HCT116 (cell line): ENCODE measurements at regions not wholly inside any gene's neighbourhood (a gene's known extent, or its start where the extent isn't known, plus 50 kb on each side); places are given as distances from the start of the nearest gene placed in this dataset.

Source experiments
- ATAC-seq: fragments of 200-7000 bp; cut with Tn5 transposase; 2 replicates; pipeline ENCODE4 v1.9.1; 2020; ENCODE audit warnings: mild to moderate bottlenecking, moderate library complexity
- BruUV-seq: library from RNA; stranded (reverse); fragments of 400-500 nt; replicated peaks from 2 replicates; lab custom pipeline; 2021; lab: Mats Ljungman, UMichigan
- CTCF ChIA-PET: fragments of 300-600 bp; sonication (Branson Sonifier 250); formaldehyde crosslinking; loops from one replicate; lab custom pipeline; 2021; ENCODE audit warnings: antibody characterized with exemption; lab: Charles Lee
- POLR2A ChIA-PET: fragments of 300-600, 350-600 bp; sonication (Branson Sonifier 250); formaldehyde crosslinking; loops from one replicate; lab custom pipeline; 2021; ENCODE audit warnings: antibody characterized with exemption; lab: Charles Lee
- RAD21 ChIA-PET, 2 experiments: fragments of 300-600 bp; sonication (Branson Sonifier 250); formaldehyde crosslinking; loops; one replicate each; lab custom pipeline; 2023; ENCODE audit warnings: low total read pairs in 2 of 2; ENCODE audit not compliant: uncharacterized antibody in 2 of 2, unreplicated experiment in 2 of 2, low non-redundant PET in 1 of 2; lab: Charles Lee
- DNase-seq: peaks from one replicate; pipeline ENCODE4 v3.0.0-alpha.2; 2010; ENCODE audit warnings: low read depth, low spot score
- H2AFZ ChIP-seq: fragments of 200-600 bp; shearing (Covaris generic), sonication (generic); 2 replicates; pipeline ENCODE4 v1.6.1; 2017; ENCODE audit warnings: low read depth, mixed run types, mixed read lengths, antibody characterized with exemption, low read length; ENCODE audit not compliant: poor library complexity, severe bottlenecking
- H3K27ac ChIP-seq: 2 replicates; pipeline ENCODE4 v1.5.1; 2012; ENCODE audit warnings: low read depth, low read length
- H3K27me3 ChIP-seq: fragments of 200-600 bp; sonication (generic); 2 replicates; pipeline ENCODE4 v1.6.1; 2016; ENCODE audit warnings: mixed run types, low read length, mixed read lengths; ENCODE audit not compliant: insufficient read depth
- H3K36me3 ChIP-seq, 2 experiments: fragments of 200-500 bp in 1 of 2; fragments of 200-600 bp in 1 of 2; sonication (Bioruptor generic) in 1 of 2; sonication (generic) in 1 of 2; 2 replicates each; pipeline versions ENCODE4 v1.5.1 to v1.6.1; 2014 to 2016; ENCODE audit warnings: low read length in 2 of 2, inconsistent platforms in 1 of 2, mixed read lengths in 1 of 2, mixed run types in 1 of 2; ENCODE audit not compliant: insufficient read depth in 2 of 2, control insufficient read depth in 1 of 2
- H3K4me1 ChIP-seq, 2 experiments: fragments of 200-600 bp in 1 of 2; sonication (generic) in 1 of 2; 2 replicates each; pipeline versions ENCODE4 v1.5.1 to v1.6.1; 2012 to 2017; ENCODE audit warnings: low read length in 2 of 2, inconsistent platforms in 1 of 2, mild to moderate bottlenecking in 1 of 2, mixed read lengths in 1 of 2, mixed run types in 1 of 2, moderate library complexity in 1 of 2; ENCODE audit not compliant: insufficient read depth in 2 of 2, control insufficient read depth in 1 of 2
- H3K4me2 ChIP-seq: fragments of 200-600 bp; sonication (generic); 2 replicates; pipeline ENCODE4 v1.6.1; 2017; ENCODE audit warnings: mixed run types, low read length, mixed read lengths
- H3K4me3 ChIP-seq, 2 experiments: fragments of 200-600 bp in 1 of 2; sonication (generic) in 1 of 2; replicated peaks in 1 of 2; 2 replicates each; pipeline ENCODE4 v1.5.1; 2011 to 2016; ENCODE audit warnings: low read length in 2 of 2, control low read depth in 1 of 2, low read depth in 1 of 2, mild to moderate bottlenecking in 1 of 2, mixed read lengths in 1 of 2, mixed run types in 1 of 2
- H3K79me2 ChIP-seq: fragments of 200-600 bp; sonication (generic); 2 replicates; pipeline ENCODE4 v1.6.1; 2017; ENCODE audit warnings: mild to moderate bottlenecking, mixed run types, low read length, moderate library complexity, mixed read lengths; ENCODE audit not compliant: insufficient read depth
- H3K9ac ChIP-seq: fragments of 200-600 bp; sonication (generic); 2 replicates; pipeline ENCODE4 v1.6.1; 2016; ENCODE audit warnings: low read length, mixed read lengths
- H3K9me2 ChIP-seq: fragments of 200-600 bp; sonication (generic), shearing (Covaris generic); 2 replicates; pipeline ENCODE4 v1.6.1; 2017; ENCODE audit warnings: mixed run types, mild to moderate bottlenecking, moderate library complexity; ENCODE audit not compliant: insufficient read depth
- H3K9me3 ChIP-seq, 2 experiments: fragments of 200-500 bp in 1 of 2; fragments of 200-600 bp in 1 of 2; sonication (Bioruptor generic) in 1 of 2; sonication (generic) in 1 of 2; 2 replicates each; pipeline ENCODE4 v1.6.1; 2014 to 2017; ENCODE audit warnings: low read length in 2 of 2, mixed read lengths in 2 of 2, inconsistent platforms in 1 of 2, low read depth in 1 of 2, mild to moderate bottlenecking in 1 of 2, mixed run types in 1 of 2, moderate library complexity in 1 of 2; ENCODE audit not compliant: control insufficient read depth in 1 of 2, insufficient read depth in 1 of 2
- H4K20me1 ChIP-seq: fragments of 200-600 bp; sonication (generic), shearing (Covaris generic); 2 replicates; pipeline ENCODE4 v1.6.1; 2017; ENCODE audit warnings: mixed run types, mild to moderate bottlenecking, moderate library complexity; ENCODE audit not compliant: insufficient read depth
- CBX3 ChIP-seq: IDR thresholded peaks from 2 replicates; pipeline ENCODE4 v1.6.1; 2012; ENCODE audit warnings: low read depth
- CEBPB ChIP-seq: IDR thresholded peaks from 2 replicates; pipeline ENCODE4 v1.6.1; 2012; ENCODE audit warnings: low read depth
- EZH2phosphoT487 ChIP-seq: fragments of 200-600 bp; IDR thresholded peaks from 2 replicates; pipeline ENCODE4 v1.6.1; 2018; ENCODE audit warnings: antibody characterized with exemption, borderline replicate concordance
- POLR2A ChIP-seq: IDR thresholded peaks from 2 replicates; pipeline ENCODE4 v1.7.0; 2011; ENCODE audit warnings: borderline replicate concordance; ENCODE audit not compliant: insufficient read depth, insufficient read length; ENCODE audit errors: extremely low read depth
- POLR2AphosphoS5 ChIP-seq: IDR thresholded peaks from 2 replicates; pipeline ENCODE4 v1.6.1; 2011; ENCODE audit warnings: mild to moderate bottlenecking, low read depth, low read length, moderate library complexity
- RAD21 ChIP-seq: IDR thresholded peaks from 2 replicates; pipeline ENCODE4 v1.6.1; 2012; ENCODE audit warnings: low read depth, mild to moderate bottlenecking
- SIN3A ChIP-seq: IDR thresholded peaks from 2 replicates; pipeline ENCODE4 v1.6.1; 2012; ENCODE audit warnings: low read depth
- SP1 ChIP-seq: IDR thresholded peaks from 2 replicates; pipeline ENCODE4 v1.6.1; 2012; ENCODE audit warnings: low read depth
- SRF ChIP-seq: IDR thresholded peaks from 2 replicates; pipeline ENCODE4 v1.6.1; 2012; ENCODE audit warnings: low read depth
- TCF7L2 ChIP-seq: IDR thresholded peaks from 2 replicates; pipeline ENCODE4 v1.7.0; 2011; ENCODE audit warnings: borderline replicate concordance, inconsistent platforms; ENCODE audit not compliant: insufficient read depth, insufficient read length; ENCODE audit errors: extremely low read depth
- YY1 ChIP-seq: IDR thresholded peaks from 2 replicates; pipeline ENCODE4 v1.6.1; 2011; ENCODE audit warnings: low read length, low read depth, moderate library complexity, mild to moderate bottlenecking; ENCODE audit not compliant: insufficient replicate concordance; ENCODE audit errors: extremely low read depth
- ZNF274 ChIP-seq: fragments of 200-500 bp; sonication (Bioruptor generic); IDR thresholded peaks from 2 replicates; pipeline ENCODE4 v1.6.1; 2014; ENCODE audit warnings: mild to moderate bottlenecking, low read depth, low read length, inconsistent platforms
- intact Hi-C: fragments of 100-400 bp; cut with micrococcal nuclease; formaldehyde crosslinking; loops from 2 replicates; pipeline ENCODE4 v1.10.0; 2022
- TF ChIP-seq, protein P1 (sequence below): IDR thresholded peaks from 2 replicates; pipeline ENCODE4 v1.6.1; 2012
- TF ChIP-seq, protein P2 (sequence below), 3 experiments: fragments of 200-600 bp in 1 of 3; sonication (generic) in 1 of 3; IDR thresholded peaks in 2 of 3; conservative IDR thresholded peaks in 1 of 3; 2 replicates each; pipeline ENCODE4 v1.5.1; 2012 to 2017; ENCODE audit warnings: low read depth in 2 of 3, low read length in 2 of 3, antibody characterized with exemption in 1 of 3, borderline replicate concordance in 1 of 3, control low read depth in 1 of 3, mild to moderate bottlenecking in 1 of 3, mixed read lengths in 1 of 3, mixed run types in 1 of 3, moderate library complexity in 1 of 3; ENCODE audit not compliant: insufficient read depth in 1 of 3

DNA sequence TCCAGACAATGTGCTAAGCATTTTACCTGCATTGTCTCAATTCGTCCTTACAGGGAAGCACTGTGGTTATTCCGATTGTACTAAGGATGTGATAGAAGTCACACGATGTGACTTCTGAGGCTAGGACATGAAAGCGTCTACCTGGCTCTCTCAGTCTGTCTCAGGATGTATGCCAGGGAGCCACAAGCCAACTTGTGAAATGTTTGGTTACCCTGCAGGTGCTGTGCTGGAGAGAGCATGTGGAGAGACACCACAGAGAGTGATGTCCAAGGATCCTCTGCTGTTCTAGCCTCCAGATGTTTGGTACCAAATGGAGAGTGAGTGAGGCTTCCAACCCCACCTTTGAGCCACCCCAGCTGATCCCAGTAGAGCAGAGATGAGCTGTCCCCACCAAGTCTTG lies 120.1 kb upstream of the IL12B start:
- peak; percentile 34 for ATAC-seq

More for the DNA sequence above, 120.1 kb upstream of the IL12B start:
- POLR2A ChIA-PET = interaction anchor here (1.0 kb wide), 1 partner anchor 18 kb away, joined by 3 read pairs; no protein-coding TSS in a partner anchor
- H3K9me2 ChIP-seq = no peaks in the 10 kb centered on the region
- TF ChIP-seq TCF7L2 (no peak), RAD21 (no peak), CBX3 (no peak), SIN3A (no peak), POLR2AphosphoS5 (no peak), CEBPB (no peak), YY1 (no peak), EZH2phosphoT487 (no peak), POLR2A (no peak), SP1 (no peak), SRF (no peak), ZNF274 (no peak)
- TF ChIP-seq, protein P1, sequence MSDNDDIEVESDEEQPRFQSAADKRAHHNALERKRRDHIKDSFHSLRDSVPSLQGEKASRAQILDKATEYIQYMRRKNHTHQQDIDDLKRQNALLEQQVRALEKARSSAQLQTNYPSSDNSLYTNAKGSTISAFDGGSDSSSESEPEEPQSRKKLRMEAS = no peak
- TF ChIP-seq, protein P2, sequence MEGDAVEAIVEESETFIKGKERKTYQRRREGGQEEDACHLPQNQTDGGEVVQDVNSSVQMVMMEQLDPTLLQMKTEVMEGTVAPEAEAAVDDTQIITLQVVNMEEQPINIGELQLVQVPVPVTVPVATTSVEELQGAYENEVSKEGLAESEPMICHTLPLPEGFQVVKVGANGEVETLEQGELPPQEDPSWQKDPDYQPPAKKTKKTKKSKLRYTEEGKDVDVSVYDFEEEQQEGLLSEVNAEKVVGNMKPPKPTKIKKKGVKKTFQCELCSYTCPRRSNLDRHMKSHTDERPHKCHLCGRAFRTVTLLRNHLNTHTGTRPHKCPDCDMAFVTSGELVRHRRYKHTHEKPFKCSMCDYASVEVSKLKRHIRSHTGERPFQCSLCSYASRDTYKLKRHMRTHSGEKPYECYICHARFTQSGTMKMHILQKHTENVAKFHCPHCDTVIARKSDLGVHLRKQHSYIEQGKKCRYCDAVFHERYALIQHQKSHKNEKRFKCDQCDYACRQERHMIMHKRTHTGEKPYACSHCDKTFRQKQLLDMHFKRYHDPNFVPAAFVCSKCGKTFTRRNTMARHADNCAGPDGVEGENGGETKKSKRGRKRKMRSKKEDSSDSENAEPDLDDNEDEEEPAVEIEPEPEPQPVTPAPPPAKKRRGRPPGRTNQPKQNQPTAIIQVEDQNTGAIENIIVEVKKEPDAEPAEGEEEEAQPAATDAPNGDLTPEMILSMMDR (IDR thresholded peaks at IDR 0.05 in 2 of 3, conservative IDR thresholded peaks at IDR 0.05 in 1 of 3; ENCODE audit: borderline replicate concordance in 1 of 3, insufficient read depth in 1 of 3, low read depth in 2 of 3, low read length in 2 of 3) = no peak
- no peaks in the 10 kb centered on the region for H4K20me1 ChIP-seq
- no peak overlapping the region for H2AFZ ChIP-seq
- CTCF ChIA-PET = interaction anchor here (1.0 to 2.7 kb wide), 4 partner anchors 7 to 537 kb away, joined by 3 to 10 read pairs (median 3); no protein-coding TSS in a partner anchor
- no peaks in the 10 kb centered on the region for H3K9me3 ChIP-seq
- no peak overlapping the region for H3K27ac ChIP-seq
- no peaks in the 10 kb centered on the region for H3K36me3 ChIP-seq
- H3K9ac ChIP-seq = no peak overlapping the region
- no peaks in the 10 kb centered on the region for H3K27me3 ChIP-seq
- DNase-seq = no peak
- RAD21 ChIA-PET = no interaction called here
- H3K79me2 ChIP-seq = no peaks in the 10 kb centered on the region
- peaks cover 24 to 34% of the 10 kb centered on the region in 2 experiments for H3K4me1 ChIP-seq
- no TSS peak for BruUV-seq
- peak overlapping the region; percentile 52 for H3K4me2 ChIP-seq
- intact Hi-C loops = loop anchor here (5.0 kb wide), 1 partner anchor 132 kb away; no protein-coding TSS in a partner anchor
- no peak overlapping the region for H3K4me3 ChIP-seq
